ENCODE measurements at regions not wholly inside any gene's neighbourhood (a gene's known extent, or its start where the extent isn't known, plus 50 kb on each side); places are given as distances from the start of the nearest gene placed in this dataset.

GRCh38 chr12:78278706-78279190 lies 448.1 kb downstream of the NAV3 start:
- no peak for TF ChIP-seq CTCF (IDR thresholded peaks at IDR 0.05)
- no peak for TF ChIP-seq EZH2 (IDR thresholded peaks at IDR 0.05)
- no peak for TF ChIP-seq EZH2phosphoT487 (IDR thresholded peaks at IDR 0.05)

All from neural progenitor cell (in vitro differentiated cells).